ENCODE measurements at regions not wholly inside any gene's neighbourhood (a gene's known extent, or its start where the extent isn't known, plus 50 kb on each side); places are given as distances from the start of the nearest gene placed in this dataset.

- no peaks in the 10 kb centered on the region for H3K4me1 ChIP-seq
- ATAC-seq (no peak), DNase-seq (no peak)
- H3K9me3 ChIP-seq, result no peaks in the 10 kb centered on the region
- no peaks in the 10 kb centered on the region for H3K36me3 ChIP-seq (replicated peaks in 1 of 2; ENCODE audit: insufficient read depth in 1 of 2, low read depth in 2 of 2)
- no peak for TF ChIP-seq POLR2A (IDR thresholded peaks at IDR 0.05)
- no peak for TF ChIP-seq CTCF (IDR thresholded peaks at IDR 0.05)
- H3K27ac ChIP-seq, result no peak overlapping the region
- no peaks in the 10 kb centered on the region for H3K27me3 ChIP-seq
- H3K4me3 ChIP-seq, result no peak overlapping the region
- WGBS, 2 donors, result 81 to 86% methylated on average over 4 of the region's 4 CpGs
- intact Hi-C loops (cut with DNase I), result no loop called here
Observed at GRCh38 chr3:113105966-113106660, 105.2 kb upstream of the BOC start.

GRCh38 chr3:113110267-113110666 lies 101.1 kb upstream of the BOC start:
- WGBS, 2 donors, result 71% methylated on average over 5 of the region's 5 CpGs
- H3K27me3 ChIP-seq, result no peaks in the 10 kb centered on the region
- no peak for DNase-seq
- no peak for ATAC-seq
- no peaks in the 10 kb centered on the region for H3K9me3 ChIP-seq
- TF ChIP-seq POLR2A (IDR thresholded peaks at IDR 0.05) (no peak), CTCF (IDR thresholded peaks at IDR 0.05) (no peak)
- H3K4me1 ChIP-seq, result no peaks in the 10 kb centered on the region
- H3K27ac ChIP-seq, result no peak overlapping the region
- no peaks in the 10 kb centered on the region for H3K36me3 ChIP-seq (replicated peaks in 1 of 2; ENCODE audit: insufficient read depth in 1 of 2, low read depth in 2 of 2)
- H3K4me3 ChIP-seq, result no peak overlapping the region
- intact Hi-C loops (cut with DNase I), result no loop called here

GRCh38 chr3:113111011-113111707 lies 100.2 kb upstream of the BOC start:
- Histone ChIP-seq H3K4me3 (no peak overlapping the region), H3K27ac (no peak overlapping the region), H3K27me3 (no peaks in the 10 kb centered on the region), H3K4me1 (no peaks in the 10 kb centered on the region), H3K9me3 (no peaks in the 10 kb centered on the region), H3K36me3 (replicated peaks in 1 of 2; ENCODE audit: insufficient read depth in 1 of 2, low read depth in 2 of 2) (no peaks in the 10 kb centered on the region)
- intact Hi-C loops (cut with DNase I), result no loop called here
- no peak for ATAC-seq
- no peak for TF ChIP-seq CTCF (IDR thresholded peaks at IDR 0.05)
- TF ChIP-seq POLR2A (IDR thresholded peaks at IDR 0.05), result no peak
- 62 to 85% methylated on average over 5 of the region's 5 CpGs for WGBS, 2 donors
- no peak for DNase-seq

- Histone ChIP-seq H3K27me3 (no peaks in the 10 kb centered on the region), H3K4me3 (no peak overlapping the region), H3K27ac (no peak overlapping the region), H3K36me3 (replicated peaks in 1 of 2; ENCODE audit: insufficient read depth in 1 of 2, low read depth in 2 of 2) (no peaks in the 10 kb centered on the region), H3K9me3 (no peaks in the 10 kb centered on the region), H3K4me1 (no peaks in the 10 kb centered on the region)
- TF ChIP-seq POLR2A (IDR thresholded peaks at IDR 0.05) (no peak), CTCF (IDR thresholded peaks at IDR 0.05) (no peak)
- DNase-seq (no peak), ATAC-seq (no peak)
- intact Hi-C loops (cut with DNase I), result no loop called here
Observed at GRCh38 chr3:113113361-113113760, 98.0 kb upstream of the BOC start.
